GM21360 (cell line): ENCODE measurements at regions not wholly inside any gene's neighbourhood (a gene's known extent, or its start where the extent isn't known, plus 50 kb on each side); places are given as distances from the start of the nearest gene placed in this dataset.

Source experiments
- ATAC-seq: cut with Tn5 transposase; IDR thresholded peaks from one replicate; pipeline ENCODE4 v1.9.1; 2021; ENCODE audit warnings: mild to moderate bottlenecking, moderate library complexity; ENCODE audit not compliant: unreplicated experiment

- ATAC-seq, result no peak
Measured at GRCh38 chr21:31566611-31567010, 92.9 kb upstream of the SOD1 start.

- ATAC-seq, result no peak
Measured at GRCh38 chr21:31566064-31566463, 93.4 kb upstream of the SOD1 start.

GRCh38 chr21:31564439-31564838 is 95.1 kb upstream of the SOD1 start:
- ATAC-seq, result no peak

GRCh38 chr21:31560479-31560878 is 99.0 kb upstream of the SOD1 start:
- no peak for ATAC-seq

GRCh38 chr21:31559368-31560119 is 99.9 kb upstream of the SOD1 start:
- ATAC-seq, result peak; percentile 73

- peak; percentile 91 for ATAC-seq
Measured at GRCh38 chr21:31558962-31559367, 100.5 kb upstream of the SOD1 start.

- ATAC-seq, result no peak
Measured at GRCh38 chr21:31558189-31558961, 101.1 kb upstream of the SOD1 start.

GRCh38 chr21:31557421-31558188 is 101.9 kb upstream of the SOD1 start:
- ATAC-seq, result no peak

- ATAC-seq, result no peak
Measured at GRCh38 chr21:31556662-31557061, 102.8 kb upstream of the SOD1 start.

GRCh38 chr21:31555741-31556191 is 103.7 kb upstream of the SOD1 start:
- ATAC-seq, result no peak

GRCh38 chr21:31554511-31555022 is 104.9 kb upstream of the SOD1 start:
- peak; percentile 48 for ATAC-seq

GRCh38 chr21:31553926-31554325 is 105.6 kb upstream of the SOD1 start:
- no peak for ATAC-seq

- ATAC-seq, result no peak
Measured at GRCh38 chr21:31553461-31553860, 106.0 kb upstream of the SOD1 start.

- ATAC-seq, result no peak
Measured at GRCh38 chr21:31552826-31553225, 106.7 kb upstream of the SOD1 start.

GRCh38 chr21:31550070-31550469 is 109.4 kb upstream of the SOD1 start:
- no peak for ATAC-seq

GRCh38 chr21:31548688-31549087 is 110.8 kb upstream of the SOD1 start:
- no peak for ATAC-seq

GRCh38 chr21:31546443-31547170 is 112.9 kb upstream of the SOD1 start:
- ATAC-seq, result no peak

- ATAC-seq, result no peak
Measured at GRCh38 chr21:31545036-31545435, 114.5 kb upstream of the SOD1 start.

GRCh38 chr21:31543191-31543590 is 116.3 kb upstream of the SOD1 start:
- no peak for ATAC-seq

GRCh38 chr21:31538816-31539215 is 120.7 kb upstream of the SOD1 start:
- ATAC-seq, result no peak
